GM19193 (cell line): ENCODE measurements at regions not wholly inside any gene's neighbourhood (a gene's known extent, or its start where the extent isn't known, plus 50 kb on each side); places are given as distances from the start of the nearest gene placed in this dataset.

Source experiments
- POLR2A ChIP-seq: IDR thresholded peaks from 4 replicates; pipeline ENCODE4 v1.6.1; 2011; ENCODE audit not compliant: insufficient read depth, insufficient read length; ENCODE audit errors: extremely low read depth

DNA sequence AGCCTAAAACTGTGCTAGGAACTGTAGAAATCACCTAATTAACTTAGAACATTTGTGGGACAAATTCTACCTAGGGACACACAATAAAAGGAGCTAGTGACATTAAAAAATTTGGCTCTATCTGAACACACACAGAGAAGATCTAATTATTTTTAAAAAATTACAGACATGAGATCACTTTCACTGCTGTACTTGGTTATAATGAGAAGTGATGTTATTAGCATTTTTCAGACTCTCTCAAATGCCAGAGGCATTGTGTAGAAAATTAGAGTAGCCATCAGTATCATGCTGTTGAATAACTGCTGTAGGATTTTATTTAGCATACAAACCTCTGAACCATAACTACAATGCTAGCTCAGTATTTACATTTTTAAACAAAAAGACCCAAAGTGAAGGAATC, 109.1 kb upstream of the ANK2 start:
- TF ChIP-seq POLR2A = no peak

- TF ChIP-seq POLR2A = no peak
Observed at GRCh38 chr4:112942077-112942476, 107.4 kb upstream of the ANK2 start.

GRCh38 chr4:112942997-112943396, 106.5 kb upstream of the ANK2 start:
- no peak for TF ChIP-seq POLR2A

DNA sequence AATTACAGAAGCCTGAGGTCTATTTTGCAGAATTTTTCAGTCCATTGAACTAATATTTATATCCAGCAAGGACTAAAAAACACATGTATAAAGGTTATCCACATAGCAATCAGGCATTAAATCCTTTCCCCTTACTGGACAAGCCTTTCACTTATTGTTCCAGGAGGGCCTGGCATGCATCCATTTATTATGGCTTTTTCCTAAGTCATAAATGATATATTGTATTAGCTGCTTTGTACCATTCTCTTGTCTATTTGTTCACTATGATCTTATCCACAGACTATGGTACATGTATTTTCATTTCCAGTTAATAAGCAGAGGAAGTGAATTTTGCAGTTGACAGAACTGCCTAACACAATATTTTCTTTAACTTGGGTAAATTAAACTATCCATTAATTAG, 105.4 kb upstream of the ANK2 start:
- TF ChIP-seq POLR2A = no peak

DNA sequence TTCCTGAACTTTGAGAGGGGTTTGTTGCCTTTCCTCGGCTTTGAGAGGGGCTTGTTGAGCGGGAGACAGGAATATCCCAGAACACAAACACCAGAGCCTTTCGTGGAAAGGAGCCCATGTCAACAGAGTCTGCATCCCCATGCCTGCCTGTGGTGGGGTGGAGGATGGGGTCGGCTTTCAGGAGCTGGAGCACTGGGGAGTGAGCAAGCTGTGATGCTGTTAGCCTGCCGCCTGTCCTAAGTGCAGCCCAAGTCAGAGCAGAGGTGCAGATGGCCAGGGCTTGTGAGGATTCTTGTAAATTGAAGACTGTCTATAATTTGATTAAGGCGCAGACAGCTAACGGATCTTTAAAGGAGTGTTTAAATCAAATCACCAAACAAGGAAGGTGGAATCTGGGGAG, 103.3 kb upstream of the ANK2 start:
- no peak for TF ChIP-seq POLR2A

DNA sequence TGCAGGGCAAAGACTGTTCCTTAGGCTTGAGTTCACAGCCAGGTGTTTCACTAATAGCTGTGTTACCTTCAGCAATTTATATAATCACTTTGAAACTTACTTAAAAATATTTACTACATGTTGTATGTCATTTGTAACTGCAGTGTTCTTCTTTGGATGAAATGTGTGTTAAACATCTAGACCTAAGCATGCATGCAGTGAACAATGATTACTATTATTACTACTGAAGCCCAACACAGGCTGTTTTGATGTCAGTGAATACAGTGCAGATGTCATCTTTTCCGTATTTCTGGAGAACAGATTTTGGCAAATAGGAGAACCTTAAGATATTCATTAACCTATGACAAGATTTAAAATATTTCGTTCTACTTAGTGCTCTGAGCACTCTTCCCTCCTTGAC, 101.8 kb upstream of the ANK2 start:
- TF ChIP-seq POLR2A = no peak

- no peak for TF ChIP-seq POLR2A
Observed at GRCh38 chr4:112951362-112952312, 97.8 kb upstream of the ANK2 start.

- TF ChIP-seq POLR2A = no peak
Observed at GRCh38 chr4:112952313-112952700, 97.1 kb upstream of the ANK2 start.

DNA sequence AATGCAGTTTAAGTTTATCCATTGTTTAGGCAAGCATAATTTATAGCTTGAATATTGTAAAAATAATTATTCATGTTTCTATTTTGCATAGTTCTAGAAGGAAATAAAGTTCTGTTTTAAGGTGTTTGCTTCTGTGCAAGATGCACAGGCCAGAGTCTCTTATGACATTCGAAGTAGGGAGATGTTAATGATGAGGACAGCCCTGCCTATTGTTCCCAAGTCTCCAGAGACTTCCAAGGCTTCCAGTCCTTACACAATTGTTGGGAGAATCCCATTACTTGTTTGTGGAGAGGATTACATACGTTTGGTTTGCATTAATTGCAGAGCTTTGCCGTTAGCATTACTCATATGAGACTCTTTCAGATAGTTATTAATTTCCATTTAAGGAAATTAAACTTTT, 96.2 kb upstream of the ANK2 start:
- TF ChIP-seq POLR2A = no peak

- no peak for TF ChIP-seq POLR2A
Observed at GRCh38 chr4:112954286-112954685, 95.2 kb upstream of the ANK2 start.

DNA sequence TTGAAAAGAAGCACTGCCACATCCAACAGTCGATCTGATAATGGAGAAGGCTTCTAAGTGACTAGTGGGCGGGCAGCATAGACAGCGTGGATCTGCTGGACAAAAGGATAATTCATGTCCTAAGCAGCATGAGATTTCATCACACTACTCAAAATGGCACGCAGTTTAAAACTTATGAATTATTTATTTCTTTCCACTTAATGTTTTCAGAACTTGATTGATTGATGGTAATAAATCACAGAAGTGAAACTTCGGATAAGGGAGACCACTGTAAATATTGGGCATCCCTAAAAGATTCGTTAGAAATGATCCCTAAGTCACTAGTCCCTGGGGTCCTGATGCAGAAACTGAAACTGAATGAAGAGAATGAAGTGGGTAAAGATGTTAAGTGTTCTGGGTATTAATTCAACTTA, 93.0 kb upstream of the ANK2 start:
- no peak for TF ChIP-seq POLR2A

GRCh38 chr4:112966701-112967488, 82.6 kb upstream of the ANK2 start:
- TF ChIP-seq POLR2A = no peak

DNA sequence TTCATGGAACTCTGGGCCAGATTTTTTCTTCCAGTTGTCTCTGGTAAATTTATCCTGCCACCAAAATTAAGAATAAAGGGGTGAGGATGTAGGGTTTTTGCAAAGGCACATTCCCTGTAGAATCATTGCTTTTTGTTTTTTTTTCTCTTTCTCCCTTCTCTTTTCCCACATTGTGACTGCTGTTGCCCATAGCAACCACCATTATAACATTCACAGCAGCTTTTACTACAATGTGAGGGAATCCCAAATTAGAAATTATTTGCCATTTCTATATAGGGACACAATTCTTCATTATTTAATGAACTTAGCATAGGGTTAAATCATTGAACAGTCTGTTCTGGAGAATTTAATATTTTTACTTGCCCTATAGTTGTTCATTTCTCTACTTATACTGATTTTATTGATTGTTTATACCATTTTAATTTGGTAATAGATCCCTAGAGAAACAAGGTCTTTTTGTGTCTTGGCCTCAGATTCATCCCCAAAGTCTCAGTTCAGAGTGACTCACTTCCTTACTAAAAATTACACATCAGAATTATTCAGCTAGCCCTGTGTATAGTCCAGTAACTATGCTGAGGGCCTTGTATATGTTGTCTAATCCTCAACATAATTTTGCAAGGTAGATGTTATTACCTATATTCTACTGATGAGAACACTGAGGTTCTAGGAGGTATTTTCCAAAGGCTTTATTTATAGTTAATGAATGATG, 80.8 kb upstream of the ANK2 start:
- no peak for TF ChIP-seq POLR2A

DNA sequence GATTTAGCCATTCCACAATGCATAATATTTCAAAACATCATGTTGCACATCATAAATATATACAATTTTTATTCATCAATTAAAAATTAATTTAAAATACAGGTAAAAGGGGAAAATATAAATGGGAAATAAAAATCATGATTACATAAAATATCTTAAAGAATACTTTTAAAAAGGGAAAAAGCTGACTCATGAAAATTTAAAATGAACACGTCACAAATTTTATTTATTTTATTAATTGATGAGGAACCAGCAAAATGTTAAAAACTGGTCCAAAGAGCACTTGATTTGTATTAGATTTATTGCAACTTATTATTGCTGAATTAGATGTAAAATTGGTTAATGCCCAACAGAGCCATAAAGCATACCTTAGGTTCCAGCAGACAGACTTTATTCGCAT, 78.5 kb upstream of the ANK2 start:
- no peak for TF ChIP-seq POLR2A

GRCh38 chr4:112973750-112974251, 75.7 kb upstream of the ANK2 start:
- no peak for TF ChIP-seq POLR2A
